MCF 10A (cell line): ENCODE measurements at regions not wholly inside any gene's neighbourhood (a gene's known extent, or its start where the extent isn't known, plus 50 kb on each side); places are given as distances from the start of the nearest gene placed in this dataset.

Experiments
- BruUV-seq: library from RNA; stranded (reverse); fragments of 400-500 nt; replicated peaks from 2 replicates; lab custom pipeline; 2021; lab: Mats Ljungman, UMichigan
- CTCF ChIA-PET: fragments of 300-600 bp; sonication (Branson Sonifier 250); formaldehyde crosslinking; extraction: SDS; loops from one replicate; lab custom pipeline; 2021; ENCODE audit warnings: antibody characterized with exemption, inconsistent platforms; lab: Yijun Ruan, JAX
- POLR2A ChIA-PET: fragments of 300-600, 350-650 bp; sonication (Branson Sonifier 250); formaldehyde crosslinking; extraction: SDS; loops from one replicate; lab custom pipeline; 2020; ENCODE audit warnings: antibody characterized with exemption, inconsistent platforms; lab: Yijun Ruan, JAX
- DNase-seq: peaks from one replicate; pipeline ENCODE4 v3.0.0-alpha.2; 2018; ENCODE audit not compliant: unreplicated experiment
- H3K27ac Mint-ChIP-seq: one replicate; pipeline ENCODE4 v1.8.0; 2022; ENCODE audit warnings: mild to moderate bottlenecking, low read depth, mixed read lengths; ENCODE audit not compliant: unreplicated experiment
- H3K27me3 Mint-ChIP-seq: one replicate; pipeline ENCODE4 v1.8.0; 2022; ENCODE audit warnings: mixed read lengths; ENCODE audit not compliant: insufficient read depth, unreplicated experiment
- H3K36me3 Mint-ChIP-seq: one replicate; pipeline ENCODE4 v1.8.0; 2022; ENCODE audit warnings: mild to moderate bottlenecking, moderate library complexity, mixed read lengths; ENCODE audit not compliant: insufficient read depth, unreplicated experiment
- H3K4me1 Mint-ChIP-seq: one replicate; pipeline ENCODE4 v1.8.0; 2022; ENCODE audit warnings: mixed read lengths; ENCODE audit not compliant: insufficient read depth, unreplicated experiment
- H3K4me3 Mint-ChIP-seq: one replicate; pipeline ENCODE4 v1.8.0; 2022; ENCODE audit warnings: mild to moderate bottlenecking, moderate library complexity, mixed read lengths; ENCODE audit not compliant: unreplicated experiment
- H3K9me3 Mint-ChIP-seq: one replicate; pipeline ENCODE4 v1.8.0; 2022; ENCODE audit warnings: mixed read lengths; ENCODE audit not compliant: unreplicated experiment
- intact Hi-C: fragments of 100-400 bp; cut with micrococcal nuclease; formaldehyde crosslinking; loops from 2 replicates; pipeline ENCODE4 v1.14.1; 2022
- TF ChIP-seq, protein P1 (sequence below): fragments of 200-600 bp; IDR thresholded peaks from one replicate; pipeline ENCODE4 v1.8.0; 2022; ENCODE audit warnings: antibody characterized with exemption, mild to moderate bottlenecking; ENCODE audit not compliant: unreplicated experiment

- CTCF ChIA-PET, result no interaction called here
- TF ChIP-seq, protein P1, sequence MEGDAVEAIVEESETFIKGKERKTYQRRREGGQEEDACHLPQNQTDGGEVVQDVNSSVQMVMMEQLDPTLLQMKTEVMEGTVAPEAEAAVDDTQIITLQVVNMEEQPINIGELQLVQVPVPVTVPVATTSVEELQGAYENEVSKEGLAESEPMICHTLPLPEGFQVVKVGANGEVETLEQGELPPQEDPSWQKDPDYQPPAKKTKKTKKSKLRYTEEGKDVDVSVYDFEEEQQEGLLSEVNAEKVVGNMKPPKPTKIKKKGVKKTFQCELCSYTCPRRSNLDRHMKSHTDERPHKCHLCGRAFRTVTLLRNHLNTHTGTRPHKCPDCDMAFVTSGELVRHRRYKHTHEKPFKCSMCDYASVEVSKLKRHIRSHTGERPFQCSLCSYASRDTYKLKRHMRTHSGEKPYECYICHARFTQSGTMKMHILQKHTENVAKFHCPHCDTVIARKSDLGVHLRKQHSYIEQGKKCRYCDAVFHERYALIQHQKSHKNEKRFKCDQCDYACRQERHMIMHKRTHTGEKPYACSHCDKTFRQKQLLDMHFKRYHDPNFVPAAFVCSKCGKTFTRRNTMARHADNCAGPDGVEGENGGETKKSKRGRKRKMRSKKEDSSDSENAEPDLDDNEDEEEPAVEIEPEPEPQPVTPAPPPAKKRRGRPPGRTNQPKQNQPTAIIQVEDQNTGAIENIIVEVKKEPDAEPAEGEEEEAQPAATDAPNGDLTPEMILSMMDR, result no peak
- H3K4me3 Mint-ChIP-seq, result no peak overlapping the region
- no peaks in the 10 kb centered on the region for H3K9me3 Mint-ChIP-seq
- BruUV-seq, result no TSS peak
- no peak overlapping the region for H3K27ac Mint-ChIP-seq
- peaks cover 75% of the 10 kb centered on the region for H3K27me3 Mint-ChIP-seq
- no peaks in the 10 kb centered on the region for H3K36me3 Mint-ChIP-seq
- no peak for DNase-seq
- POLR2A ChIA-PET, result no interaction called here
- intact Hi-C loops, result no loop called here
- H3K4me1 Mint-ChIP-seq, result no peaks in the 10 kb centered on the region
Observed at GRCh38 chr16:79309606-79310005, 290.9 kb downstream of the MAF start.

- BruUV-seq, result no TSS peak
- H3K4me1 Mint-ChIP-seq, result no peaks in the 10 kb centered on the region
- TF ChIP-seq, protein P1, result no peak
- no peaks in the 10 kb centered on the region for H3K36me3 Mint-ChIP-seq
- H3K4me3 Mint-ChIP-seq, result no peak overlapping the region
- no peak overlapping the region for H3K27ac Mint-ChIP-seq
- DNase-seq, result no peak
- intact Hi-C loops, result no loop called here
- peaks cover 70% of the 10 kb centered on the region for H3K27me3 Mint-ChIP-seq
- CTCF ChIA-PET, result no interaction called here
- POLR2A ChIA-PET, result interaction anchor here (0.7 kb wide), 1 partner anchor 34 kb away, joined by 3 read pairs; no protein-coding TSS in a partner anchor
- H3K9me3 Mint-ChIP-seq, result no peaks in the 10 kb centered on the region
Observed at GRCh38 chr16:79307214-79307613, 293.3 kb downstream of the MAF start.

- no peaks in the 10 kb centered on the region for H3K36me3 Mint-ChIP-seq
- H3K4me3 Mint-ChIP-seq, result no peak overlapping the region
- H3K27me3 Mint-ChIP-seq, result peaks cover 63% of the 10 kb centered on the region
- no peaks in the 10 kb centered on the region for H3K4me1 Mint-ChIP-seq
- TF ChIP-seq, protein P1, result no peak
- CTCF ChIA-PET, result interaction anchor here (0.6 kb wide), 1 partner anchor 534 kb away, joined by 3 read pairs; no protein-coding TSS in a partner anchor
- H3K9me3 Mint-ChIP-seq, result no peaks in the 10 kb centered on the region
- H3K27ac Mint-ChIP-seq, result no peak overlapping the region
- intact Hi-C loops, result no loop called here
- DNase-seq, result no peak
- no TSS peak for BruUV-seq
- POLR2A ChIA-PET, result no interaction called here
Observed at GRCh38 chr16:79305074-79305473, 295.5 kb downstream of the MAF start.

DNA sequence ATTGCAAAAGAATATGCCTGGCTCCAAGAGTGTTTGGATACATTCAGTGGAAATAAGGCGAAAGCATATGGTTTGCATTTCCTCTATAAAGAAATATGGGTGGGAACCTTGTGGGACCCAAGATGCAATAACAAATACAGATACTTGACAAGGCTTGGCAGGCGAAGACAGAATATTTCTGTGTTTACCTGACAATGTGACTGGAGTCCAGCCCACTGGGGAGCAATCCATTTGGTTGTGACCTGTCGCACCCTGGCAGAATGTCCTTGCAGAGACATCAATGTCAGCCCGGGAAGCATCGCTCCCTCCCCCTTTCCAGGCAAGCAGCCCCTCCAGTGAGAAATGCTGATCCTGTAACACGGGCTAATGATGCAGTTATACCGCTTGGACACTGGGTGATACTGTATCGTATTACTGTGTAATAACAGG lies 296.6 kb downstream of the MAF start:
- H3K27me3 Mint-ChIP-seq, result peaks cover 52% of the 10 kb centered on the region
- TF ChIP-seq, protein P1, result no peak
- intact Hi-C loops, result no loop called here
- ChIA-PET POLR2A (no interaction called here), CTCF (no interaction called here)
- DNase-seq, result no peak
- no peaks in the 10 kb centered on the region for H3K9me3 Mint-ChIP-seq
- no peak overlapping the region for H3K4me3 Mint-ChIP-seq
- H3K4me1 Mint-ChIP-seq, result no peaks in the 10 kb centered on the region
- no TSS peak for BruUV-seq
- no peak overlapping the region for H3K27ac Mint-ChIP-seq
- H3K36me3 Mint-ChIP-seq, result no peaks in the 10 kb centered on the region
